H1 (cell line): ENCODE measurements at regions not wholly inside any gene's neighbourhood (a gene's known extent, or its start where the extent isn't known, plus 50 kb on each side); places are given as distances from the start of the nearest gene placed in this dataset.

Experiments
- CTBP2 ChIP-seq: IDR thresholded peaks from 2 replicates; pipeline ENCODE4 v1.7.0; 2011; ENCODE audit warnings: borderline replicate concordance, mild to moderate bottlenecking, moderate library complexity, mixed read lengths, low read length; ENCODE audit not compliant: insufficient read depth, insufficient read length
- KDM1A ChIP-seq: fragments of 200-600, 300-600 bp; sonication (generic); IDR thresholded peaks from 2 replicates; pipeline ENCODE4 v1.7.1; 2016; ENCODE audit warnings: mild to moderate bottlenecking, low read length, borderline replicate concordance
- RNF2 ChIP-seq: fragments of 200-900, 300-1000 bp; sonication (generic); IDR thresholded peaks from 2 replicates; pipeline ENCODE4 v1.7.1; 2016; ENCODE audit warnings: borderline replicate concordance, low read depth, mild to moderate bottlenecking, antibody characterized with exemption, low read length; ENCODE audit not compliant: poor library complexity, severe bottlenecking; ENCODE audit errors: missing control alignments
- SAP30 ChIP-seq: fragments of 300-600 bp; sonication (generic); IDR thresholded peaks from 2 replicates; pipeline ENCODE4 v1.7.1; 2012; ENCODE audit warnings: low read length, moderate library complexity, mild to moderate bottlenecking, inconsistent platforms; ENCODE audit not compliant: insufficient read depth, insufficient replicate concordance
- YY1 ChIP-seq: IDR thresholded peaks from 2 replicates; pipeline ENCODE4 v1.6.1; 2011; ENCODE audit warnings: low read depth, mild to moderate bottlenecking, low read length
- TF ChIP-seq, protein P1 (sequence below): IDR thresholded peaks from 2 replicates; pipeline ENCODE4 v1.6.1; 2011; ENCODE audit warnings: low read depth, mild to moderate bottlenecking, low read length; ENCODE audit not compliant: insufficient read depth

DNA sequence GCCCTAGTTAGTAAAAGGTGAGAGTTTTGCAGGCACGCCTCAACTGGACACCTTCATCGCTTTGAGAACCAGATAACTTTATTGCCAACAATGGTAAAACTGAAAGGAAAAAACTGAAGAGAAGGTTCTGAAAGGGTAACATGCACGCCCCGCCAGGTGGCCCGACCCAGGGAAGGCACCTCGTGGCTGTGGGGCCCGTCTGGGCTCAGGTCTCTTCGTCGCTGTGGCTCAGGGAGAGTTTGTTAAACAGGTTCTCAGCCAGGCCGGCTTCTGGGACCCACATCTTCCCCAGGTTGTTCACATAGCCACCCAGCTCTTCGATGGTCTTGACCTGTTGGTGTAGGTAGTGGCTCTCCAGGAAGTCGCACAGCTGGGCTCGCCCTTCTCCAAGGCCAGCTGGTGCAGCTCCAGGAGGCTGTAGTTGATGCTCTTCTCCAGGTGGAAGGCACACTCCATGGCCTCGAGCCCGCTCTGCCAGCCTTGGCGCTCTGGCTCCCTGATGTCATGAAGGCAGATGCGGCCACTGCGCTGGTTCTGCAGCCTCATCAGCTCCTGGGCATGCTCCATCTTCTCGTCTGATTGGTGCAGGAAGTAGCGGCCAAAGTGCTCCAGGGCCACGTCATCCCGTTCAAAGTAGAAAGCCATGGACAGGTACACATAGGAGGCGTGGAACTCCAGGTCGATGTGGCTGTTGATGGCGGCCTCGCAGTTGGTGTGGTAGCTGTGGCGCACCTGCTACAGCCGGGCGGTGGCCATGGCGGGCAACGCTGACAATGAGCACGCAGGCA lies 69.7 kb downstream of the FAM47C start (continued):
- TF ChIP-seq CTBP2 (no peak), RNF2 (no peak), YY1 (no peak), KDM1A (no peak), SAP30 (no peak)
- TF ChIP-seq, protein P1, sequence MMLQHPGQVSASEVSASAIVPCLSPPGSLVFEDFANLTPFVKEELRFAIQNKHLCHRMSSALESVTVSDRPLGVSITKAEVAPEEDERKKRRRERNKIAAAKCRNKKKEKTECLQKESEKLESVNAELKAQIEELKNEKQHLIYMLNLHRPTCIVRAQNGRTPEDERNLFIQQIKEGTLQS: no peak
- TF ChIP-seq, all 59 proteins: peak for 0
